Stimulated activated CD4-positive, alpha-beta T cell treated with anti-CD3 and anti-CD28 coated beads, Interleukin-2, amount 100 ng/mL, for 48 hours (primary cell): ENCODE measurements at regions not wholly inside any gene's neighbourhood (a gene's known extent, or its start where the extent isn't known, plus 50 kb on each side); places are given as distances from the start of the nearest gene placed in this dataset.
A peak's percentile ranks its signal among the peaks of the same experiment; 100 is the strongest.
"Not testable (repeated sequence)": the region's sequence is repeated elsewhere in the genome, so short reads cannot be mapped to it uniquely, and the experiment has no call there.

ENCODE experiments used
- DNase-seq, 2 donors: peaks; one replicate each; pipeline ENCODE4 v3.0.0-alpha.2; 2020

DNA sequence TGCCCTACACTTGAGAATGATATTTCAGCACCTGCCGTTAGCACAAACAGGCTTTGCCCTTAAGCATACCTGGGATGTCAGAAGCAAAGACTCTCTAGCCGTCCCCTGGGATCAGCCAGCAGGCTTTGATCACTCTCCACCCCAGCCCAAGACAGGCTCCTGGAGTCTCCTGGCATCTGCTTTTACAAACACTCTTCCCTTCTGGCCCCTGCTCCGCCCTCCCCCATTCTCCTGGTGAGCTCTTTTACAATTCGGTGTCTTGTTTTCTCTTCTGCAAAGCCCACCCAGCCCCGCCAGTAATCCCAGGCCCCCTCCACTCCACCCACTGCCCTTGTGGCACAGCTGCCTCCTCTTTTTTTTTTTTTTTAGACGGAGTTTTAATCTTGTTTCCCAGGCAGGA lies 50.4 kb downstream of the KATNIP start:
- no peak for DNase-seq

DNA sequence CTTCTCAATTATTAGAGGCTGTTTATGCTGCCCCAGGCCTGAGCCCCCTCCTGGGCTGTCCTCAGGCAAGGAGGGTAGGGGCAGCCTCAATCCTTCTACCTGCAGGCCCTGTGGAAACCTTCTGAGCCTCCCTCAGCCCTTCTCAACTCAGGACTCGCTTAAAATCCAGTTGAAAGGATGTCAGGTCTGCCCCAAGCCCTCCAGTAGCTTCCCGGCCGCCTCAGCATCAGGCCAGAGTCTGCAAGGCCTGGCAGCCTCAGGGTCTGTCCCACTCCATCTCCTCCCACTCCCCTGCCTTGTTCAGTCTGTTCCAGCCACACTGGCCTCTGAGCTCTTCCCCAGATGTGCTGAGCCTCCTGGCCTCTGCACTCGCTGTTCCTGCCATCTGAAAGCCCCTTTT lies 52.2 kb downstream of the KATNIP start:
- DNase-seq, result no peak

DNA sequence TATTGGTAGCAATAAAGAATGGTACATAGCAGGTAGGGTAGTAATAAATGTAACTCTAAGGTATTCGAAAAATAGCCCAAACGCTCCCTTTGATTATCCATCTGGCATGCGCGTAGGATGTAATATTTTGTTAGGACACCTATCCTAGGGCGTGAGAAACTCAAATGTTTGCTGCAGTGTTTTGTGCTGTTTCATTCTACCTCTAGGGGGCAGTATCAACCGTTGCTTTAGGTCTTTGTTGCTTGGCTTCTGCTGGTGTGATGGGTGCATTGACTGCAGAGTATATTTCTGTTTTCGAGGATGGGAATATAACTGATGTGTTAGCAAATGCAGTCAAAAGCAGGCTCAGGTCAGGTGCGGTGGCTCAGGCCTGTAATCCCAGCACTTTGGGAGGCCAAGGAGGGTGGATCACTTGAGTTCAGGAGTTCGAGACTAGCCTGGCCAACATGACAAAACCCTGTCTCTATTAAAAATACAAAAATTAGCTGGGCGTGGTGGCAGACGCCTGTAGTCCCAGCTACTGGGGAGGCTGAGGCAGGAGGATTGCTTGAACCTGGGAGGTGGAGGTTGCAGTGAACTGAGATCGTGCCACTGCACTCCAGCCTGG lies 55.7 kb downstream of the KATNIP start:
- DNase-seq, result peak in 1 of 2 donors; percentile 4

DNA sequence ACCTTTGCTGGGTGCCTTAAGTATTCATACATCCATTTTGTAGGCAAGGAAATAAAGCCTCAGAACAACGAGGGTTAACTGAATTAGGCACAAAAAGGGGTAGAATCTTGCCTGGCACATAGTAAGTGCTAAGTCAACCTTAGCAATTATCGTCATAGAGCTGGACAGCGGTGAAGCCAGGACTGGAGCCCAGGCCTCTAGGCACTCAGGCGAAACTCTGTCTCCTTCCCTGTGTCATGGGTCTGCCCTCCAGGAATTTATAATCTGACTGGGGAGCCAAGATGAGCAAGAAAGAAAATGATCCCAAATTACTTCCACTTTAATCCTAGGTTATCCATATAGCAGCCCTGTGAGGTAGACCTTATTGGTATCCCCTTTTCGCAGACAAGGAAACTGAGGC lies 61.4 kb downstream of the KATNIP start:
- DNase-seq, result no peak

DNA sequence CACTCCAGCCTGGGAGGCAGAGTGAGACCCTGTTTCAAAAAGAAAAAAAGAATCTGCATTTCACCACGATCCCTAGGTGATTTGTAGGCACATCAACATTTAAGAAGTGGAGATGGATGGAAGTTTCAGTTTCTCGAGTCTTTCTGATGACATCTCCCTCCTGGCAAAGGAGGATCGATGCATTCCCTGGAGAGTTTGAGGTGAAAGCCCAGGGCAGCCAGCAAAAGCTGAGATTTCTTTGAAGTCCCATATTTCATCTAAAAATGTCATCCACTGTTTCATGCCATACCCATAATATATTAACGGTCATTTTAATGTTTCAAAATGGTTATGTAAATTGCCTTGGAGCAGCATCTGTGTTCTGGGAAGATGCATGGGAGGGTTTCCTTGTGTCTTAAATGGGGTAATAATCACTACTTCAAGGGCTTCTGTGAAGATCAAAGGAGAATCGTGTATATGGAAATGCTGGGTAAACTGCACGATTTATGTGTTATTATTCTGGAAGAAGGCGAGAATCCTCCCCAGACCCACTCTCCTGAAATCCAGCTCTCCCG lies 63.4 kb downstream of the KATNIP start:
- DNase-seq, result no peak

DNA sequence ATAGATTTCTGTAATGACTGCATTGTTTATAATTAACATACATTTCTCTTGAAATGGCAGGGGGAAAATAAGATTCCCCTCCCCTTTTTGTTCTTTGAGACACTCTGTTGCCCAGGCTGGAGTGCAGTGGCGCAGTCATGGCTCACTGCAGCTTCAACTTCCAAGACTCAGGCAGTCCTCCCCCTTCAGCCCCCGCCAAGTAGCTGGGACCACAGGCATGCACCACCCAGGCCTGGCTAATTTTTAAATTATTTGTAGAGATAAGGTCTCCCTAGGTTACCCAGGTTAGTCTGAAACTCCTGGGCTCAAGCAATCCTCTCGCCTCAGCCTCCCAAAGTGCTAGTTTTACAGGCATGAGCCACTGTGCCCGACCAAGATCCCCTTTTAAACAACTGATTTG lies 67.7 kb downstream of the KATNIP start:
- no peak for DNase-seq

DNA sequence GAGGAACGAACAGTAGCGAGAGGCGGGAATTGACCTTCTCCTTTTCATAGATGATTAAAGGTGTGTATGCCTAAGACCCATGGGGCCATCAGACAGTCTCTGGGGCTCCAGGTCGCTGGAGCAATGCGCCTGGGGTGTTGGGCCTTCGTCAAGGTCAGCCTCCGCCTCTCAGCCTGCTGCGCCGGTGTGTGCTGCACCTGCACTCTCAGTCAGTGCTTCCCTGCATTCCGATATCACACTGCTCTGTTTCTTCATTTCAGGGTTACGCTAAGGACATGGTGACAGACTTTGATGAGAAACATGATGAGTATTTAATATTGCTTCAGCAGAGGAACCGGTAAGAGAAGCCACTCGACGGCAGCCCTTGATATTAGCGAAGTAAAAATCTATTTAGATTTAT lies 68.2 kb downstream of the KATNIP start:
- no peak for DNase-seq

DNA sequence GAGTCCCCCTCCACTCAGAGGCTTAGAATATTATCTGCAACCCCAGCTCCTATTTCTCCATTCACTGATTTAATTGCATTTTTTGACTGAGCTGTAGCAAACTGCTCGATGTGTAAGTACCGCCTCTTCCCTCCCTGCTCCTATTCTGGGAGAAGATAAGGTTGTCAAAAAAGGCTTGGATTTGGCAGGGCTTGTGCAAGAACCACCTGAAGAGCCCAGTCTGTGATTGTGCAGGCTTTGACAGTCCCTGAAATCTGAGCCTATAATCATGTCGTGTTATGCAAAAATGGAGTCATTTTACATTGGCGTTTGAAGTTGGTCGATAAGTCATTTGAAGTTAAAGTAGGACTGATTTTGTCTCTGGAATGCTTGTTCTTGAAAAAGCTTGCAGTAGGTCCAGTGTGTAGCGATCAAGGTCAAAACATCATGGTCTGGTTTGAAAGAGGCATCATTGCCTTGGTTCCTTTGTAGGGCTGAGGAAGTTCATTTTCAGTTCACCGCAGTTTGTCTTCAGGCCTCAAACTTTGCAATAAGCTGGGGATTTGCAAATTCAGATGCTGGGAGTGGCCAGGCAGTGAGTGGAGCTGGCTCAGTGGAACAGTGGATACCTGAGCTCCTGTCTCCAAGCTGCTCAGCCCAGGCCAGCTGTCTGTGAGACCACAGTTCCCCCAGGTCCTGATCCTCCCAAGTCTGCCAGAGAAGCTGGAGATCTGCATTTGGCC lies 68.8 kb downstream of the KATNIP start:
- DNase-seq, result no peak

DNA sequence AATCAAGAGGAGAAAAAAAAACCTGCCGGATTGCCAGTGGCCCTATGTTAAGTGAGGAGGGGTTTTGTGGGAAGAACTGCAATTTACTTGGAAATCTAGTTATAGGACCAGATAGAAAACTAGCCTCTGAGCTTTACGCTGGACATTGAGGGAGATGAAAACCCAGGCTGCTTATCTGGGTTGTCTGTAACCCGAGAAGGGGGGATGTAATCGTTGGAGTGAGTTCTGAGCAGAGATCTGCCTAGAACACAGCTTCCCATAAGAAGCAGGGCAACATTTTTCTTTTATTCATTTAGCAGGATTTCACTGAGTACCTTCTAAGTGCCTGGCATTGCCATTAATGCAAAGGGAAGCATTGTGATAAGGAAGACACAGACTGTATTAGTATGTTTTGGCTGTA lies 70.6 kb downstream of the KATNIP start:
- no peak for DNase-seq

DNA sequence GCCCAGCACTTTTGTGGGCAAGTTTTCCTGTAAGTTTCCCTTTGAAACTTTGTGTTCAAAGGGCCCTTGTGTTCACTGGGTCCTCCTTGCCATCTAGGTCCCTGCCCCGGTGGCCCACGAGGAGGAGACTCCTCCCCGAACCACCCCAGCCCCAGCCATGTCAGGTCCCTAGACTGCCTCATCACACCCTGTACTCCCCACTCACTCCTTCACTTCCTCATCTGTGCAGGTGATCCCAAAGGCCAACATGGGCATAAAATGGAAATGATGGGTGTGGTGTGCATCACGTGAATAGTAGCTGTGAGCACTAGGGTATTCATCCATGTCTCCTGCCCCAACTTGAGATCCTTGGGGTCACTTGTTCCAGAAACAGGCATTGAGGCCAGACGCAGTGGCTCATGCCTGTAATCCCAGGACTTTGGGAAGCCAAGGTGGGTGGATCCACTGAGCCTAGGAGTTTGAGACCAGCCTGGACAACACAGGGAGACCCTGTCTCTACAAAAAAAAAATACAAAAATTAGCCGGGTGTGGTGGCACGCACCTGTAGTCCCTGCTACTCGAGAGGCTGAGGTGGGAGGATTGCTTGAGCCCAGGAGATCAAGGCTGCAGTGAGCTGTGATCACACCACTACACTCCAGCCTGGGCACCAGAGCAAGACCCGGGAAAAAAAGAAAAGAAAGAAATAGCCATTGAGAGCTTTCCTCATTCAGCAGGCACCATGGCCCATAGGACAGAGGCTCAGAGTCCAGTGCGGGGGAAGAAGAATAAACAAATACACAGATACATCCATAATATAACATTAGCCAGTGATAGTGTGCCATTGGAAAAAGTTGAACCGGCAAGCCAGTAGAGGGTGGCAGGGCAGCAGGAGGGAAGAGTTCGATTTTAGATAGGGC lies 74.5 kb downstream of the KATNIP start:
- no peak for DNase-seq

DNA sequence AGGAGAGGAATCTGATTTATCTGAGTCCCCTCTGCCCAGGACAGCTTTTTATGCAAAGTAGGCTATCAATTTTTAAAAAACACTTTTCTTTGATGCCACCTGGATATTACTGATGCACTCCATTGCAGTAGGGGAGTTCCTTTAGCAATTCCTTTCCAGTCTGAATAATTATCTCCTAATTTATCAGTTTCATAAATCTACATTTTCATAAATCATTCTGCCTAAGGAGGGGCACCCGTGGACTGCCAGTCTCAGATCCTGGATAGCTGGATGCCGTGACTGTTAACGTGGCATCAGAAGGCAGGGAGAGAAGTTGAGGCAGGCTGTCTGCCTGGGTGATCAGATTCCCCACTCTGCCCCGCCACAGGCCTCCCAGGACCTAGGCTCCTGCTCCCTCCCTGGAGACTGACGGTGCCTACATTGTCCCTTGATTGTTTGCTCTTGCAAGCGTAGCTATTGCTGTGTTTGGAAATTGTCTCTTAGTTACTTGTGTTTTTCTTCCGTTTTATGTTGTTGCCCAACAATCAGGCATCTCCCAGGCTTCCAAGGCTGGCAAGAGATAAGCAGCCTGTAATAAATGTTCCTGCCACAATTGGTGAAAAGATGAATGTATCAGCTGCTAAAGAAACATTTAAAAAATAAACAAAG lies 75.2 kb downstream of the KATNIP start:
- DNase-seq, result no peak

DNA sequence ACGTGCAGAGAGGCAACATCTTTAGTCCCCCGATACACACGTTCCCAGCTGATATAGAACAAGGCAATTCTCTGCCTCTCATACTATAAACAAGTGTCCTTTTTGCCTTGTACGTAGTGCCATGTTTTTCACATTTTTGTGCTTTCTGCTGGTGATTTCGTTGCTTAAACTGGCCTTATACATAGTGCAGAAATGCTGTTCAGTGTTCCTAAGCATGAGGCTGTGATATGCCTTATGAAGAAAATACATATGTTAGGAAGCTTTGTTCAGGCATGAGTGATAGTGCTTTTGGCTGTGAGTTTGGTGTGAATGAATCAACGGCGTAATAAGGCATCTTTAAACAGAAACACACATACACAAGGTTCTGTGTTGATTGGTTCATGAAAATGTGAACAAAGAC lies 77.2 kb downstream of the KATNIP start:
- DNase-seq, result no peak

DNA sequence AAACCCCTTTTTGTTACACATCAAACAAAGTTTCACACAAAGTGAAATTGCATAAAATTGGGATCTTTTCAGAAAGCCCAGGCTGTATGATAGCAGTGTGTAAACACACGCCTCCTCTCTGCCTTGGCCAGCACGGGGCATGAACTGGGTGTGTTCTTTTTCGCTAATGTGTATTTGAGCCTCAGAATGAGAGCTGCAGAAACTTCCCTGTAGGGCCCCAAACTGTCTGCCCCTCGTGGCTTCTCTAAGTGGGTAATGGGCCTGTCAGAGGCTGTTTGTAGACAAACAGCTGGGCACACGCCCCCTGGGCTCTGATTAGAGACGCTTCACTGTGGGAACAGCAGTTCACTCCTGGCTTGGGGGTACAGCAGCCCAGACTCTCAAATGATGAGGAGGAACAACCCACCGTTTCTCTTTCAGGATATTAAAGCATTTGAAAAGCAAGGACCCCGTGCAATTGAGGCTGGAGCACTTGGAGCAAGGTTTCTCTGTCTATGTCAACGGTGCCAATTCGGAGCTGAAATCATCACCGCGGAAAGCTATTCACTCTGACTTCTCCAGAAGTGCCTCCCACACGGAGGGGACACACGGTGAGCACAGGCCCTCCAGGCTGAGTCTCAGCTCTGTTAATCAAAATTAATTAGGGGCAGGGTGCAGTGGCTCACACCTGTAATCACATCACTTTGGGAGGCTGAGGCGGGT lies 78.4 kb downstream of the KATNIP start:
- no peak for DNase-seq

DNA sequence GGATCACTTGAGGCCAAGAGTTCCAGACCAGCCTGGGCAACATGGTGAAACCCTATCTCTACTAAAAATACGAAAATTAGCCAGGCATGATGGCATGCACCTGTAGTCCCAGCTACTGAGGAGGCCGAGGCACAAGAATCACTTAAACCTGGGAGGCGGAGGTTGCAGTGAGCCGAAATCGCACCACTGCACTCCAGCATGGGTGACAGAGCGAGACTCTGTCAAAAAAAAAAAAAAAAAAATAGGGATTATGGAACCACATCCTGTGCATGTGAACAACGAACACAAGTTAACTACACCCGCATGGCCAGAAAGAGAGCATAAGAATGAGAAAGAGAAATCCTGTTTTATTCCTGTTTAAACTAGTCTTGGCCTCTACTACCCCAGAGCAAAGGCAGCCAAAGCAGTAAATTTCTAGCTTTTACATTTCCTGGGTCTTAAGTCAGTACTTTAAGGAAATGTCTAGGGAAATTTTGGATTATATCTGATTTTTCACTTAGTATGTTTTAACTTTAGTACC lies 79.1 kb downstream of the KATNIP start:
- not testable (repeated sequence) for DNase-seq

DNA sequence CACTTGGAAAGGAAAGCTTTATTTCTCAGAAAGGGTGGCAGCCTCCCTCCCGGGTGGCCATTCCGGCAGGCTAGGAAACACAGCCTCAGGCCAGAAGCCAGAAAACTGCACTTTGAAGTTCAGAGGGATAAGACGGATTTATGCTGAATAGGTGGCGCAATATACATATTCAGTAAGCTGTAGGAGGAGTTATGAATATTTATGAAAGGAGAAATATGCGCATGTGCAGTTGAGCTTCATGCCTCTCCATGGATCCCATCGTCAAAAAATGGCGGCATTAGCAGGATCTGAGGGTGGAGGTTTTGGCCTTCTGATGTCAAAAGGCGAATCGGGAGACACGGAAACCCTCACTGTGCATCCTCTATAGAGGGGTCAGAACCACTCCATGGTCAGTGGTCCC lies 82.3 kb downstream of the KATNIP start:
- no peak for DNase-seq

DNA sequence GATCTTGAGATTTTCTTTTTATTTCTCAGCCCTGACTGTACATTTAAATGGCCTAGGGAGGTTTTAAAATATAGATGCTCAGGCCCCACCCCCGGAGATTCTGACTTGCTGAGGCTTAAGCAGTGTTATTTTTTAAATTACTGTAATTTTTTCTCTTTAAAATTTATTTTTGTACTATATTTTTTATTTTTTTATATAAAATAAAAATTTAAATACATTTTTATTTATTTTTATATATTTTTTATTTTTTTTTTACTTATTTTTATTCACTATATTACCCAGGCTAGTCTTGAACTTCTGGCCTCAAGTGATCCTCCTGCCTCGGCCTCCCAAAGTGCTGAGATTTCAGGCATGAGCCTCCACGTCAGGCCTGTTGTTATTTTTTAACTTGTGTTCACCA lies 83.3 kb downstream of the KATNIP start:
- no peak for DNase-seq

DNA sequence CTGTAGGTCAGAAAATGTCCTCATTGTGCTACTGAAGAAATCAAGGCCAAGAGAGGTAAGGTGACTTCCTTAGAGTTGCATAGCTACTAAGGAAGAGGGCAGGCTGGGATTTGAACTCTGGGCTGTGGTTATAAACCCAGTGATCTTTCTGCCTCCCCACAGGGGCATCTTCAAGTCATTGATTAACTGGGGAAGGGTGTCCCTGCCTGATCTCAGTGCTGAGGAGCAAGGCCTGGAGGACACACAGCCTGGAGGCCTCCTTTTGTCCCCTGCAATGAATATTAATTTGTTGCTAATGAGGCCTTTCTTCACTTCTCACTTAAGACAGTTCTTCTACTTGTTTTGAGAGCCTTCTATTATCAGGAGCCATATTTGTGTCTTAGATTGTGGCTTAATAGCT lies 83.8 kb downstream of the KATNIP start:
- no peak for DNase-seq

DNA sequence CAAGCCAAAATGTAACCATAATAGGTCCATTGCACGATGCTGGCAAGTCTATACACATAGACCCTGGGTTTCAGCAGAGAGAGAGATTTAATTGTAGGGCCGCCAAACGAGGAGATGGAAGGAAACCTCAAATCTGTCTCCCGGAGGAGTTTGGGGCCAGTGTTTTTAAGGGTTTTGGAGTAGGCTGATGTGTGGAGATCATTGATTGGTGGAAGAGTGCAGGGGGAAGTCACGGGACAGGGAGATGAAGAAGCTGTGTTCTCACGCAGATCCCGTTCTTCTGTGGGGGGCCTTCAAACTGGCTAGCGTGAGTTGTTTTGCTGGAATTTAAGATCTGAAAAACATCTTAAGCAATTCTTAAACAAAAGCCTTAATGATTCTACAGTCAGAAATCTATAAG lies 84.8 kb downstream of the KATNIP start:
- DNase-seq, result no peak

DNA sequence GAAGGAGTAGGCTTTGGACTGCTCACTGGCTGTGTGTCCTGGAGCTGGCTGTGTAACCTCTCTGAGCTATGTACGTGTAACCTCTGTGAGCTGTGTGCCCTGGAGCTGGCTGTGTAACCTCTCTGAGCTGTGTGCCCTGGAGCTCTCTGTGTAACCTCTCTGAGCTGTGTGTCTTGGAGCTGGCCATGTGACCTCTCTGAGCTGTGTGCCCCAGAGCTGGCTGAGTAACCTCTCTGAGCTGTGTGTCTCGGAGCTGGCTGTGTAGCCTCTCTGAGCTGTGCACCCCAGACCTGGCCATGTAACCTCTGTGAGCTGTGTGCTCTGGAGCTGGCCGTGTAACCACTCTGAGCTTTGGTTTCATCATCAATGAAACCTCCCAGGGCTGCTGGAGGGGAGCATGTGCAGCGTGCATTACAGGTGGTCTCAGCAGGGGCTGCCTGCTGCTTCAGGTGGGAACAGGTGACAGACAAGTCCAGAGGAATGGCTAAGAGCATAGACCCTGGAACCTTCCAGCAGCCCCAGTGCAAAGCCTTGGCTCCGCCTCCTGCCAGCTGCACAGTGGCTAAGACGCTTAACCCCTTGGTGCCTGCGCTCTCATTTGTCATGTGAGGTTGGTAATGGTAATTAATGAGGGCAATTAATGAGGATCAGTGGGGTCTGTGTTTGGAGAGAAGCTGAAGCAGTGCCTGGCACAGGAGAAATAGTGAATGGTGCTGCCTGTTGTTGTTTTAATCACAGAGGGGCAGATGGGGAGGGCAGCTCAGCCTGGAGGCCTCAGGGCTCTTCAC lies 86.7 kb downstream of the KATNIP start:
- DNase-seq, result no peak

DNA sequence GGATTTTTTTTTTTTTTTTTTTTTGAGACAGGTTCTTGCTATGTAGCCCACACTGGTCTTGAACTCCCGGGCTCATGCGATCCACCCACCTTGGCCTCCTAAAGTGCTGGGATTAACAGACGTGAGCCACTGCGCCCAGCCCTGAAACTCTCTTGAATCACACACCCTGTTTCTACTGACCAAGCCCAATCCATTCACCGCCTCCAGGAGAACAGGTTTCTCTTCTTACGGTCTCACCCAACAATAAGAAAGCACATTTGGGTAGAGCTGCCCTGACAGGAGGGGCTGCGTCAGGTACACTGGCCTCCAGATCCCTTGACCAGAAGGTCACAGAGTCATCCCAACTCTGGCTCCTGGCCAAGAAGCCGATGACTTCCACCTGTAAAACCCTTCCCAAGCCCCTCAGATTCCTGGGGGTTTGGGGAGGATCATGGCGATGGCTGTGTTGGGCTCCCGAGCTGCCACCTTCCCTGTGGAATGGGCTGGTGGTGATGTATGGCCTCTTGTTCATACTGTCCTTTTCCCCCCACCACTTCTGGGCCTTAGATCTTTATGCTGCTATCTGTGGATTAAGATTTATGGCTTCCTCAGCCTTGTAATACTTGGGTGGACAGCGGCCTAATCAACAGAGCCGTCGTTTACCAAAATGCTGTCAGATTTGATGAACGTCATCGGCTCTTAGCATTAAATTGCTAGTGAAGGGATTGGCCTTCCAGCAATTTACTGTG lies 89.1 kb downstream of the KATNIP start:
- DNase-seq, result no peak
